ENCODE measurements at regions not wholly inside any gene's neighbourhood (a gene's known extent, or its start where the extent isn't known, plus 50 kb on each side); places are given as distances from the start of the nearest gene placed in this dataset.
"Not testable (repeated sequence)": the region's sequence is repeated elsewhere in the genome, so short reads cannot be mapped to it uniquely, and the experiment has no call there.

GRCh38 chr10:46693218-46693617 is 114.3 kb downstream of the SYT15 start:
- not testable (repeated sequence) for H3K27ac ChIP-seq (ENCODE audit: low read depth in 2 of 2, low read length in 2 of 2); H3K4me1 ChIP-seq (ENCODE audit: control insufficient read depth in 2 of 2, insufficient read depth in 2 of 2, low read length in 2 of 2); H3K4me3 ChIP-seq (ENCODE audit: low read length in 2 of 2); H3K9ac ChIP-seq (ENCODE audit: low read depth in 1 of 2, low read length in 2 of 2); H3K9me3 ChIP-seq (ENCODE audit: control insufficient read depth in 2 of 2, low read length in 2 of 2); H3K27me3 ChIP-seq (ENCODE audit: control insufficient read depth in 2 of 2, insufficient read depth in 2 of 2, low read length in 2 of 2); H3K36me3 ChIP-seq (ENCODE audit: control insufficient read depth in 2 of 2, insufficient read depth in 2 of 2, low read length in 2 of 2)

GRCh38 chr10:46717264-46717663 is 138.3 kb downstream of the SYT15 start:
- H3K4me1 ChIP-seq (ENCODE audit: control insufficient read depth in 2 of 2, insufficient read depth in 2 of 2, low read length in 2 of 2); H3K9me3 ChIP-seq (ENCODE audit: control insufficient read depth in 2 of 2, low read length in 2 of 2); H3K27me3 ChIP-seq (ENCODE audit: control insufficient read depth in 2 of 2, insufficient read depth in 2 of 2, low read length in 2 of 2); H3K4me3 ChIP-seq (ENCODE audit: low read length in 2 of 2); H3K36me3 ChIP-seq (ENCODE audit: control insufficient read depth in 2 of 2, insufficient read depth in 2 of 2, low read length in 2 of 2); H3K27ac ChIP-seq (ENCODE audit: low read depth in 2 of 2, low read length in 2 of 2); H3K9ac ChIP-seq (ENCODE audit: low read depth in 1 of 2, low read length in 2 of 2): not testable (repeated sequence)

GRCh38 chr10:46718014-46718413 is 139.1 kb downstream of the SYT15 start:
- H3K4me1 ChIP-seq (ENCODE audit: control insufficient read depth in 2 of 2, insufficient read depth in 2 of 2, low read length in 2 of 2); H3K27ac ChIP-seq (ENCODE audit: low read depth in 2 of 2, low read length in 2 of 2); H3K27me3 ChIP-seq (ENCODE audit: control insufficient read depth in 2 of 2, insufficient read depth in 2 of 2, low read length in 2 of 2); H3K9me3 ChIP-seq (ENCODE audit: control insufficient read depth in 2 of 2, low read length in 2 of 2); H3K4me3 ChIP-seq (ENCODE audit: low read length in 2 of 2); H3K36me3 ChIP-seq (ENCODE audit: control insufficient read depth in 2 of 2, insufficient read depth in 2 of 2, low read length in 2 of 2); H3K9ac ChIP-seq (ENCODE audit: low read depth in 1 of 2, low read length in 2 of 2): not testable (repeated sequence)

DNA sequence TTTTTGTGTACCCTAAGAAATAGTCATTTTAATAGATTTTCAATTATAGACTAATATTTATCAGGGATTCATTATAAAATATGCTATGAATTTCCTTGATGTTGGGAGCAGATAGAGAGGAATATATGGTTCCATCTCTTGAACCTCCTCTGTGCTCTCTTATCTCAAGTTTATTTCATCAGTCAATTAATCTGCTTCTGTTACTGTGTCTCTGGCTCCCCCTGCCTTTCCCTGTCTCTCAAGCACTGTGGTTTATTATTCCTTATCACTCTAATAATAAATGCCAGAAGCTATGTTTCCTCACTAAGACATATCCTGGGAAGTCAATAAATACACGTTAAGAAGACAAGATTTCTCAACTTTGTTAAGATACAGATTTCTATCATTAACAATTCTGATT is 141.5 kb downstream of the SYT15 start:
- not testable (repeated sequence) for H3K9ac ChIP-seq (ENCODE audit: low read depth in 1 of 2, low read length in 2 of 2); H3K27ac ChIP-seq (ENCODE audit: low read depth in 2 of 2, low read length in 2 of 2); H3K36me3 ChIP-seq (ENCODE audit: control insufficient read depth in 2 of 2, insufficient read depth in 2 of 2, low read length in 2 of 2); H3K4me1 ChIP-seq (ENCODE audit: control insufficient read depth in 2 of 2, insufficient read depth in 2 of 2, low read length in 2 of 2); H3K4me3 ChIP-seq (ENCODE audit: low read length in 2 of 2); H3K27me3 ChIP-seq (ENCODE audit: control insufficient read depth in 2 of 2, insufficient read depth in 2 of 2, low read length in 2 of 2); H3K9me3 ChIP-seq (ENCODE audit: control insufficient read depth in 2 of 2, low read length in 2 of 2)

DNA sequence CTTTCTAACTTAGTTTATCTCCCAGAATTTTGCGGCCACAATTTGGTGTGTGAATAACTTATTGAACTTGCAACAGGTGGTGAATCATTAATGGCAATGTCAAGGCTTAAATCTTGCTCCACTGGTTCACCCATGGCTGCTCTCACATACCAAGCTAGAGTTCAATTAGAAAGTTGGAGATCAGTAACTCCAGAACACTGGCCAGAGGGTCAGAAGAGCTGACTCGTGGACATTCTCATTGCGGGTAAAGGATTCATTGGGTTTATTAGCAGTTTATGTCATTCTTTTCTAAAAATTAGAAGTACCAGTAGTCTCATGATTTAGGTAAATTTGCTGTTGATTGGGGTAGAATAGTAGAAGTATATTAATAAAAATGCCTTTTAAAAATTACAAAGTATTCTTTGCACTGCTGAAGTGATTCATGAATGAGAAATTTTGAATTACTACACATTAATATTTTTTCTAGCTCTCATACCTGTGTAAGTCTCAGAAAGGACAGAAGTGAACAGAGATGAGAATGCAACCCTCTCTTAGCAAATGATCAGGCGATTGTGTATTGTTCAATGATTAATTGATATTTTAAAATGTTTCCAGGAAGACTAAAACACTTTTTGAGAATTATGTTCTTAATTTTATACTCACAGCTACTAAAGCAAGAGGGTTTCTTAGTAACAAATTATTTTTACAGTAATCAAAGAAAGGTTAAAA is 142.0 kb downstream of the SYT15 start:
- not testable (repeated sequence) for H3K27ac ChIP-seq (ENCODE audit: low read depth in 2 of 2, low read length in 2 of 2); H3K4me1 ChIP-seq (ENCODE audit: control insufficient read depth in 2 of 2, insufficient read depth in 2 of 2, low read length in 2 of 2)

GRCh38 chr10:46724258-46724657 is 145.3 kb downstream of the SYT15 start:
- H3K9me3 ChIP-seq (ENCODE audit: control insufficient read depth in 2 of 2, low read length in 2 of 2); H3K27ac ChIP-seq (ENCODE audit: low read depth in 2 of 2, low read length in 2 of 2); H3K4me1 ChIP-seq (ENCODE audit: control insufficient read depth in 2 of 2, insufficient read depth in 2 of 2, low read length in 2 of 2); H3K9ac ChIP-seq (ENCODE audit: low read depth in 1 of 2, low read length in 2 of 2); H3K27me3 ChIP-seq (ENCODE audit: control insufficient read depth in 2 of 2, insufficient read depth in 2 of 2, low read length in 2 of 2); H3K4me3 ChIP-seq (ENCODE audit: low read length in 2 of 2); H3K36me3 ChIP-seq (ENCODE audit: control insufficient read depth in 2 of 2, insufficient read depth in 2 of 2, low read length in 2 of 2): not testable (repeated sequence)

More for the DNA sequence above, 142.0 kb downstream of the SYT15 start:
- not testable (repeated sequence) for H3K9me3 ChIP-seq (ENCODE audit: control insufficient read depth in 2 of 2, low read length in 2 of 2); H3K4me3 ChIP-seq (ENCODE audit: low read length in 2 of 2); H3K36me3 ChIP-seq (ENCODE audit: control insufficient read depth in 2 of 2, insufficient read depth in 2 of 2, low read length in 2 of 2); H3K27me3 ChIP-seq (ENCODE audit: control insufficient read depth in 2 of 2, insufficient read depth in 2 of 2, low read length in 2 of 2); H3K9ac ChIP-seq (ENCODE audit: low read depth in 1 of 2, low read length in 2 of 2)

DNA sequence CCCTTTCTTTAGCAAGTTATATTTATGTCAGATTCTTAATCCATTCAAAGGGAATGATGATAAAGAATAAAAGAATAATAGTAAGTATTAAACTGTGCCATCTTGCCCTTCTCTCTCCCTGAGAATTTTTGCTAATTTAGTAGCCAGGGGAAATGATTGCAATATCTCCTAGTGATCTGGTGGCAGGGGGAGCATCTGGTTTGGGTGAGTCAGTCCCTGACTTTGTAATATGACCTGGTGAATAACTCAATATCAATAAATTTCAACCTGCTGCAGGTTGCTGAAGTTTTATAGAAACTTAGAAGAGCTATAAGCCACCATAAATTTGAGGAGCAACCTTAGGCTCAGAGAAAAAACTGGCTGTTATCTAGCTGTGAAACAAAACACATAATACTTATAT is 149.4 kb downstream of the SYT15 start:
- H3K9me3 ChIP-seq (ENCODE audit: control insufficient read depth in 2 of 2, low read length in 2 of 2); H3K4me3 ChIP-seq (ENCODE audit: low read length in 2 of 2); H3K27me3 ChIP-seq (ENCODE audit: control insufficient read depth in 2 of 2, insufficient read depth in 2 of 2, low read length in 2 of 2); H3K27ac ChIP-seq (ENCODE audit: low read depth in 2 of 2, low read length in 2 of 2); H3K9ac ChIP-seq (ENCODE audit: low read depth in 1 of 2, low read length in 2 of 2); H3K4me1 ChIP-seq (ENCODE audit: control insufficient read depth in 2 of 2, insufficient read depth in 2 of 2, low read length in 2 of 2); H3K36me3 ChIP-seq (ENCODE audit: control insufficient read depth in 2 of 2, insufficient read depth in 2 of 2, low read length in 2 of 2): not testable (repeated sequence)

DNA sequence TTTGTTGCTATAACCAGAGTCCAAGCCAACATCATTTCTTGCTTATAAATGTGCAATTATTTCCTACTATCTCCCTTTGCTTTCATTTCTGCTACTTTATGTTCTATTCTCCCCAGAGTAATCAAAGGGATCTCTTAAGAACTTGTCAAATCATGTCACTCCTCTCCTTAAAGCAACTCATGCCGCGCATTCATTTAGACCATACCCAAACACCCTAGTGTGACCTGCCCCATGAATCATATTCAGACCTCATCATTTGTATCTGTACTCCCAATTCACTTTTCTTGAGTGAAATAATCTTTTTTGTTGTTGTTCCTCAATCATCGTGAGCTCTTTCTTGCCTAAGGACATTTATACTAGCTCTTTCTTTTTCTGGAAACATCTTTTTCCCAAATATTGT is 151.8 kb downstream of the SYT15 start:
- not testable (repeated sequence) for H3K36me3 ChIP-seq (ENCODE audit: control insufficient read depth in 2 of 2, insufficient read depth in 2 of 2, low read length in 2 of 2); H3K27me3 ChIP-seq (ENCODE audit: control insufficient read depth in 2 of 2, insufficient read depth in 2 of 2, low read length in 2 of 2); H3K9me3 ChIP-seq (ENCODE audit: control insufficient read depth in 2 of 2, low read length in 2 of 2); H3K9ac ChIP-seq (ENCODE audit: low read depth in 1 of 2, low read length in 2 of 2); H3K4me3 ChIP-seq (ENCODE audit: low read length in 2 of 2); H3K4me1 ChIP-seq (ENCODE audit: control insufficient read depth in 2 of 2, insufficient read depth in 2 of 2, low read length in 2 of 2); H3K27ac ChIP-seq (ENCODE audit: low read depth in 2 of 2, low read length in 2 of 2)

DNA sequence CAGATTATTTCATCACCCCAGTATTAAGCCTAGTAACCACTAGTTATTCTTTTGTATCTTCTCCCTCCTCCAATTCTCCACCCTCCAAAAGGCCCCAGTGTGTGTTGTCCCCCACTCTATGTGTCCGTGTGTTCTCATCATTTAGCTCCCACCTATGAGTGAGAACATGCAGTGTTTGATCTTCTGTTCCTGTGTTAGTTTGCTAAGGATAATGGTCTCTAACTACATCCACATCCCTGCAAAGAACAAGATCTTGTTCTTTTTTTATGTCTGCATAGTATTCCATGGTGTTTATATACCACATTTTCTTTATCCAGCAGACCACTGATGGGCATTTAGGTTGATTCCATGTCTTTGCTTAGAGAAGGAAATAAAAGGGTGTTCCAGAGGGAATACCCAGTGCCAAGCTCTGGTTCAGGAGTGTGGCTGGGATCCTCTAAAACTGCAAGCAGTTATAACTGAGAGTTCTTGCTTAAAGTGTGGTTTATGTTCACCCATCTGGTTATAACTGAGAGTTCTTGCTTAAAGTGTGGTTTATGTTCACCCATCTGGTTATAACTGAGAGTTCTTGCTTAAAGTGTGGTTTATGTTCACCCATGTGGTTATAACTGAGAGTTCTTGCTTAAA is 154.8 kb downstream of the SYT15 start:
- H3K9ac ChIP-seq (ENCODE audit: low read depth in 1 of 2, low read length in 2 of 2); H3K9me3 ChIP-seq (ENCODE audit: control insufficient read depth in 2 of 2, low read length in 2 of 2); H3K4me1 ChIP-seq (ENCODE audit: control insufficient read depth in 2 of 2, insufficient read depth in 2 of 2, low read length in 2 of 2); H3K36me3 ChIP-seq (ENCODE audit: control insufficient read depth in 2 of 2, insufficient read depth in 2 of 2, low read length in 2 of 2); H3K4me3 ChIP-seq (ENCODE audit: low read length in 2 of 2); H3K27me3 ChIP-seq (ENCODE audit: control insufficient read depth in 2 of 2, insufficient read depth in 2 of 2, low read length in 2 of 2); H3K27ac ChIP-seq (ENCODE audit: low read depth in 2 of 2, low read length in 2 of 2): not testable (repeated sequence)

DNA sequence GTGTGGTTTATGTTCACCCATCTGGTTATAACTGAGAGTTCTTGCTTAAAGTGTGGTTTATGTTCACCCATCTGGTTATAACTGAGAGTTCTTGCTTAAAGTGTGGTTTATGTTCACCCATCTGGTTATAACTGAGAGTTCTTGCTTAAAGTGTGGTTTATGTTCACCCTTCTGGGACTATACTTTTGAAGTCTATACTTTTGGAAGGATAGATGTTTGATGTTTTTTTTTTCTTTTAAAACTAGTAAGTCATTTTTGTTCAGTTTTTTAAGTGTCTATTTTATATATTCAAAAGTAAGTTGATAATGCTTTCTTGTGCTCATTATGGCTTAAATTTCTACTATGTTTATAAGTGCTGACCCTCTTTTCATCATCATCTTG is 155.3 kb downstream of the SYT15 start:
- H3K27me3 ChIP-seq (ENCODE audit: control insufficient read depth in 2 of 2, insufficient read depth in 2 of 2, low read length in 2 of 2); H3K4me1 ChIP-seq (ENCODE audit: control insufficient read depth in 2 of 2, insufficient read depth in 2 of 2, low read length in 2 of 2); H3K27ac ChIP-seq (ENCODE audit: low read depth in 2 of 2, low read length in 2 of 2); H3K9me3 ChIP-seq (ENCODE audit: control insufficient read depth in 2 of 2, low read length in 2 of 2); H3K36me3 ChIP-seq (ENCODE audit: control insufficient read depth in 2 of 2, insufficient read depth in 2 of 2, low read length in 2 of 2); H3K9ac ChIP-seq (ENCODE audit: low read depth in 1 of 2, low read length in 2 of 2); H3K4me3 ChIP-seq (ENCODE audit: low read length in 2 of 2): not testable (repeated sequence)

- H3K9ac ChIP-seq (ENCODE audit: low read depth in 1 of 2, low read length in 2 of 2); H3K4me3 ChIP-seq (ENCODE audit: low read length in 2 of 2); H3K36me3 ChIP-seq (ENCODE audit: control insufficient read depth in 2 of 2, insufficient read depth in 2 of 2, low read length in 2 of 2); H3K27me3 ChIP-seq (ENCODE audit: control insufficient read depth in 2 of 2, insufficient read depth in 2 of 2, low read length in 2 of 2); H3K4me1 ChIP-seq (ENCODE audit: control insufficient read depth in 2 of 2, insufficient read depth in 2 of 2, low read length in 2 of 2); H3K9me3 ChIP-seq (ENCODE audit: control insufficient read depth in 2 of 2, low read length in 2 of 2); H3K27ac ChIP-seq (ENCODE audit: low read depth in 2 of 2, low read length in 2 of 2): not testable (repeated sequence)
Observed at GRCh38 chr10:46739919-46740318, 161.0 kb downstream of the SYT15 start.
